ENCODE measurements at regions not wholly inside any gene's neighbourhood (a gene's known extent, or its start where the extent isn't known, plus 50 kb on each side); places are given as distances from the start of the nearest gene placed in this dataset.
"Not testable (repeated sequence)": the region's sequence is repeated elsewhere in the genome, so short reads cannot be mapped to it uniquely, and the experiment has no call there.

DNA sequence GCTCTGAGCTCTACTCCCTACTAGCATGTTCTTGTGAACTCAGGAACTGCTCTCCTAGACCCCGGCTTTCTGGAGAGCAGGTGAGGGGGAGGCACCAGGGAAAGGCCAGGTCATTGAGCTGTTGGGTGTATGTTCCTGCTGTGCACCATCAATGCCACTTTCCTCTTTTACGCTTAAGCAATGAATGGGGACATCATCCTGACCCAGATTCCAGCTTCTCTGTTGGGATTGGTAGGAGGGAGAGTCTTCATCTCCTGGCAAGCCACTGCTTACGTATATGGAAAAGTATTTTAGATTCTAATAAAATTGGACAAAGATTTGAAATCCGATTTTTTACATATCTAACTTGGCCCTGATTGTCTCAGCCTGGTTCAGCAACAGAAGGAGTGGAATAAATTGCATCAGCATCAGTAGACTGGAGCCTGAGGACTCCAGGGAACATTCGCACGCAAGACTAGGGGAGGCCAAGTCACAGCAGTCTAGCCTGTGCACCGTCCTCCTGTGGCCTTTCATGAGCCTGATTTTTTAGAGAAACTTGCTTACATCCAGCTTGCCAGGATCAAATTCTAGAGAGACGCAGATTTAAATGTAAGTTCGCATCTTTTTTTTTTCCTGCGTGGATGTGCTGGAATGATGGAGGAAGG, 439.3 kb downstream of the RPIA start:
- not testable (repeated sequence) for TF ChIP-seq POLR2A, CTCF, POLR2AphosphoS5 (IDR thresholded peaks at IDR 0.05)
